OCI-LY1 (cell line): ENCODE measurements at regions not wholly inside any gene's neighbourhood (a gene's known extent, or its start where the extent isn't known, plus 50 kb on each side); places are given as distances from the start of the nearest gene placed in this dataset.

Experiments
- EZH2 ChIP-seq: fragments of 200-600 bp; sonication (generic), shearing (Covaris generic); IDR thresholded peaks from 2 replicates; pipeline ENCODE4 v1.8.0; 2017; ENCODE audit warnings: borderline replicate concordance, mixed run types, mild to moderate bottlenecking, antibody characterized with exemption, low read length, moderate library complexity, mixed read lengths
- TF ChIP-seq, protein P1 (sequence below): fragments of 200-600 bp; sonication (generic), shearing (Covaris generic); IDR thresholded peaks from 2 replicates; pipeline ENCODE4 v1.5.1; 2017; ENCODE audit warnings: mild to moderate bottlenecking, antibody characterized with exemption, low read length, moderate library complexity, mixed read lengths

DNA sequence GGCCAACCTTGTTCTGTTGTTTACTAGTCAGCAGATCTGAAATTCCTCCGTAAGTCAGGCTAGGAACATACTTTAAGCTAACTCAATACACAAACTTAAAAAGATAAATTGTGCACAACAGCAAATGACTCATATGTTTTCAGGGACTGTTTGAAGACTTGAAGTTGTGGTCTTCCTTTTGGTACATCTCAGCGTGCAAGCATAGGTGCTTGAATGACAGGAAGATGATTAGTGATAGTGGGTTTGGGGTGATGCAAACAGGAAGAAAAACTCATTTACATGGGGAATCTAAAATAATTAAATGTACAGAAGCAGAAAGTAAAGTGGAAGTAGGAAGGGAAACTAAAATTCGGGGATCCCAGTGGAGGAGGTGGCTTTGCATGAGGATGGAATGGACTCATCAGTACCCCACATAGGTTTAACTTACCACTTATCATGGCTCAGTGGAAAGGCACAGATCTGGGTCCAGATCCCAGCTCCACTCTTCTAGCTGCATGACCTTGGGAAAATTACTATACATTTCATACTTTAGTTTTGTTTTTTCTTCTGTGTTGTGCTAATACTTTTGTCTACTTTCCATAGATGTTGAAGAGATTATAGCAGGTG, 122.3 kb downstream of the XCL2 start:
- TF ChIP-seq, protein P1, sequence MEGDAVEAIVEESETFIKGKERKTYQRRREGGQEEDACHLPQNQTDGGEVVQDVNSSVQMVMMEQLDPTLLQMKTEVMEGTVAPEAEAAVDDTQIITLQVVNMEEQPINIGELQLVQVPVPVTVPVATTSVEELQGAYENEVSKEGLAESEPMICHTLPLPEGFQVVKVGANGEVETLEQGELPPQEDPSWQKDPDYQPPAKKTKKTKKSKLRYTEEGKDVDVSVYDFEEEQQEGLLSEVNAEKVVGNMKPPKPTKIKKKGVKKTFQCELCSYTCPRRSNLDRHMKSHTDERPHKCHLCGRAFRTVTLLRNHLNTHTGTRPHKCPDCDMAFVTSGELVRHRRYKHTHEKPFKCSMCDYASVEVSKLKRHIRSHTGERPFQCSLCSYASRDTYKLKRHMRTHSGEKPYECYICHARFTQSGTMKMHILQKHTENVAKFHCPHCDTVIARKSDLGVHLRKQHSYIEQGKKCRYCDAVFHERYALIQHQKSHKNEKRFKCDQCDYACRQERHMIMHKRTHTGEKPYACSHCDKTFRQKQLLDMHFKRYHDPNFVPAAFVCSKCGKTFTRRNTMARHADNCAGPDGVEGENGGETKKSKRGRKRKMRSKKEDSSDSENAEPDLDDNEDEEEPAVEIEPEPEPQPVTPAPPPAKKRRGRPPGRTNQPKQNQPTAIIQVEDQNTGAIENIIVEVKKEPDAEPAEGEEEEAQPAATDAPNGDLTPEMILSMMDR = no peak
- no peak for TF ChIP-seq EZH2
